ENCODE measurements at regions not wholly inside any gene's neighbourhood (a gene's known extent, or its start where the extent isn't known, plus 50 kb on each side); places are given as distances from the start of the nearest gene placed in this dataset.

DNA sequence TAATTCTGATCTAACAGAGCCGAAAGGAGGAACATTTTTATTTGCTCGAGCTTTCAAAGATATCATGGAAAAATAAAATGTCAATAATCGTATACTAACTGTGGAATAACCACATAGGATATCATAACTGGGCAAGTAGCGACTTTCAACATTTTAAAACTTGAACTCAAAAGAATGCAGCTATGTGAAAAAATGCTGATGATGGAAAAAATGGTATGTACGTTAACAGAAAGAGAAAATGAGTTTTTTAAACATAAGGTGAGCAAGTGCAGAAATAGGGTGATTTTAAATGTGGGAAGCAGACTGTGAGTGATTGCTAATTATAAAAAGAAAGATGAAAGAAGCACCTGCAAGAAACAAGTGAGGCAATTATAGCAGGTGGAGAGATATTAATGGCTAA is 238.3 kb upstream of the HSF2 start:
- peaks cover 0 to 9% of the 10 kb centered on the region in 2 experiments; a peak in 3 of 5 replicates for H3K9me3 Mint-ChIP-seq
- no peaks in the 10 kb centered on the region for H3K23me2 ChIP-seq (ENCODE audit: insufficient read length, low read depth, low read length, poor library complexity, severe bottlenecking)
- no peak overlapping the region for H3K27ac ChIP-seq (ENCODE audit: insufficient read length, low read depth, low read length)
- H2BK120ac ChIP-seq (ENCODE audit: low read depth, low read length, poor library complexity, severe bottlenecking): no peak overlapping the region
- no peaks in the 10 kb centered on the region for H4K20me1 ChIP-seq (ENCODE audit: control insufficient read depth, insufficient read depth, insufficient read length)
- TF ChIP-seq CTCF (conservative IDR thresholded peaks at IDR 0.05): no peak
- H3K4me1 ChIP-seq (ENCODE audit: insufficient read depth, low read length): no peaks in the 10 kb centered on the region
- H2BK15ac ChIP-seq (ENCODE audit: low read depth, low read length): no peak overlapping the region
- no peak overlapping the region for H3K27ac Mint-ChIP-seq
- DNase-seq: no peak
- no peak overlapping the region for H3K14ac ChIP-seq (ENCODE audit: insufficient read depth, low read length)
- H2BK5ac ChIP-seq (ENCODE audit: insufficient read length, low read length): no peak overlapping the region
- H4K8ac ChIP-seq (replicated peaks; ENCODE audit: insufficient read length, low read depth, low read length): no peak overlapping the region
- no peak overlapping the region for H3K18ac ChIP-seq (ENCODE audit: insufficient read length, low read depth, low read length)
- no peak overlapping the region for H2BK20ac ChIP-seq (ENCODE audit: low read depth, low read length, poor library complexity, severe bottlenecking)
- H3K27me3 Mint-ChIP-seq (ENCODE audit: low read depth): no peaks in the 10 kb centered on the region
- peaks cover 2 to 11% (median 2%) of the 10 kb centered on the region in 3 experiments; a peak in 4 of 7 replicates for H3K36me3 Mint-ChIP-seq (ENCODE audit: insufficient read depth in 1 of 3, low read depth in 3 of 3)
- H3K79me1 ChIP-seq (ENCODE audit: insufficient read depth, low read depth, low read length, poor library complexity, severe bottlenecking): no peaks in the 10 kb centered on the region
- no peak overlapping the region for H4K5ac ChIP-seq (ENCODE audit: insufficient read length, low read depth, low read length)
- no CpG with 5 or more reads among the region's 5 CpGs for WGBS (ENCODE audit: extremely low coverage, insufficient read length, low lambda C conversion rate)
- H3T11ph ChIP-seq (ENCODE audit: low read length): no peak overlapping the region
- H2BK12ac ChIP-seq (ENCODE audit: insufficient read length, low read depth, low read length): no peak overlapping the region
- H3K79me2 ChIP-seq (ENCODE audit: insufficient read depth, low read length): no peaks in the 10 kb centered on the region
- H2AK5ac ChIP-seq (ENCODE audit: insufficient read length, low read length): no peak overlapping the region
- H3K4me3 Mint-ChIP-seq: no peak overlapping the region
- no peak overlapping the region for H3K56ac ChIP-seq (ENCODE audit: insufficient read length, low read depth, low read length)
- no peak overlapping the region for H2AFZ ChIP-seq (ENCODE audit: low read length)
- no peaks in the 10 kb centered on the region for H3K27me3 ChIP-seq (ENCODE audit: insufficient read depth, low read length)
- H3K23ac ChIP-seq (ENCODE audit: insufficient read length, low read depth, low read length): no peak overlapping the region
- no peak overlapping the region for H3K4me2 ChIP-seq (ENCODE audit: insufficient read depth, insufficient read length, low read length)
- no peak overlapping the region for H3K4ac ChIP-seq (ENCODE audit: low read depth, low read length)
- no peak overlapping the region for H3K9ac ChIP-seq (ENCODE audit: extremely low read depth, insufficient read length, low read length)
- H3K9me3 ChIP-seq (ENCODE audit: control insufficient read depth, low read depth, low read length): no peaks in the 10 kb centered on the region
- H4K91ac ChIP-seq (ENCODE audit: insufficient read length, low read depth, low read length): no peak overlapping the region
- H3K4me1 Mint-ChIP-seq: peaks cover 1 to 5% of the 10 kb centered on the region in 2 experiments; a peak in 3 of 4 replicates

Measured in H9 (cell line).